AG04450 (cell line): ENCODE measurements at regions not wholly inside any gene's neighbourhood (a gene's known extent, or its start where the extent isn't known, plus 50 kb on each side); places are given as distances from the start of the nearest gene placed in this dataset.

Experiments used
- CTCF ChIA-PET: fragments of 300-600, 350-600 bp; formaldehyde crosslinking; extraction: SDS; loops from one replicate; lab custom pipeline; 2022; ENCODE audit warnings: antibody characterized with exemption, inconsistent platforms; lab: Charles Lee
- POLR2A ChIA-PET: fragments of 350-600 bp; formaldehyde crosslinking; extraction: SDS; loops from one replicate; lab custom pipeline; 2021; ENCODE audit warnings: antibody characterized with exemption, inconsistent platforms; lab: Yijun Ruan, JAX
- DNase-seq: peaks from one replicate; pipeline ENCODE4 v3.0.0-alpha.2; 2011; ENCODE audit warnings: low read depth, low spot score
- H3K27ac ChIP-seq: one replicate; pipeline ENCODE4 v1.5.1; 2012; ENCODE audit warnings: low read depth, low read length, control low read depth
- H3K27me3 ChIP-seq: one replicate; pipeline ENCODE4 v1.6.0; 2012; ENCODE audit warnings: low read length; ENCODE audit not compliant: control insufficient read depth, insufficient read depth
- H3K4me3 ChIP-seq: 2 replicates; pipeline ENCODE4 v1.5.1; 2011; ENCODE audit warnings: mild to moderate bottlenecking, low read depth, low read length, control low read depth
- H3K9me3 ChIP-seq: 2 replicates; pipeline ENCODE4 v1.5.1; 2012; ENCODE audit warnings: low read length; ENCODE audit not compliant: control insufficient read depth, insufficient read depth
- TF ChIP-seq, protein P1 (sequence below): IDR thresholded peaks from 2 replicates; pipeline ENCODE4 v1.5.1; 2011; ENCODE audit warnings: low read depth, low read length, control low read depth, inconsistent platforms

- no peak overlapping the region for H3K4me3 ChIP-seq
- no peaks in the 10 kb centered on the region for H3K27me3 ChIP-seq
- POLR2A ChIA-PET: no interaction called here
- no peak for DNase-seq
- CTCF ChIA-PET: no interaction called here
- TF ChIP-seq, protein P1, sequence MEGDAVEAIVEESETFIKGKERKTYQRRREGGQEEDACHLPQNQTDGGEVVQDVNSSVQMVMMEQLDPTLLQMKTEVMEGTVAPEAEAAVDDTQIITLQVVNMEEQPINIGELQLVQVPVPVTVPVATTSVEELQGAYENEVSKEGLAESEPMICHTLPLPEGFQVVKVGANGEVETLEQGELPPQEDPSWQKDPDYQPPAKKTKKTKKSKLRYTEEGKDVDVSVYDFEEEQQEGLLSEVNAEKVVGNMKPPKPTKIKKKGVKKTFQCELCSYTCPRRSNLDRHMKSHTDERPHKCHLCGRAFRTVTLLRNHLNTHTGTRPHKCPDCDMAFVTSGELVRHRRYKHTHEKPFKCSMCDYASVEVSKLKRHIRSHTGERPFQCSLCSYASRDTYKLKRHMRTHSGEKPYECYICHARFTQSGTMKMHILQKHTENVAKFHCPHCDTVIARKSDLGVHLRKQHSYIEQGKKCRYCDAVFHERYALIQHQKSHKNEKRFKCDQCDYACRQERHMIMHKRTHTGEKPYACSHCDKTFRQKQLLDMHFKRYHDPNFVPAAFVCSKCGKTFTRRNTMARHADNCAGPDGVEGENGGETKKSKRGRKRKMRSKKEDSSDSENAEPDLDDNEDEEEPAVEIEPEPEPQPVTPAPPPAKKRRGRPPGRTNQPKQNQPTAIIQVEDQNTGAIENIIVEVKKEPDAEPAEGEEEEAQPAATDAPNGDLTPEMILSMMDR: no peak
- H3K27ac ChIP-seq: no peak overlapping the region
- H3K9me3 ChIP-seq: no peaks in the 10 kb centered on the region
Observed at GRCh38 chr3:21989341-21990042, 238.5 kb upstream of the ZNF385D start.

- Histone ChIP-seq H3K9me3 (no peaks in the 10 kb centered on the region), H3K27me3 (no peaks in the 10 kb centered on the region), H3K27ac (no peak overlapping the region), H3K4me3 (no peak overlapping the region)
- TF ChIP-seq, protein P1: no peak
- ChIA-PET CTCF (interaction anchor here (1.5 kb wide), 1 partner anchor 9 kb away, joined by 3 read pairs; no protein-coding TSS in a partner anchor), POLR2A (no interaction called here)
- no peak for DNase-seq
Observed at GRCh38 chr3:21991061-21991460, 240.1 kb upstream of the ZNF385D start.

DNA sequence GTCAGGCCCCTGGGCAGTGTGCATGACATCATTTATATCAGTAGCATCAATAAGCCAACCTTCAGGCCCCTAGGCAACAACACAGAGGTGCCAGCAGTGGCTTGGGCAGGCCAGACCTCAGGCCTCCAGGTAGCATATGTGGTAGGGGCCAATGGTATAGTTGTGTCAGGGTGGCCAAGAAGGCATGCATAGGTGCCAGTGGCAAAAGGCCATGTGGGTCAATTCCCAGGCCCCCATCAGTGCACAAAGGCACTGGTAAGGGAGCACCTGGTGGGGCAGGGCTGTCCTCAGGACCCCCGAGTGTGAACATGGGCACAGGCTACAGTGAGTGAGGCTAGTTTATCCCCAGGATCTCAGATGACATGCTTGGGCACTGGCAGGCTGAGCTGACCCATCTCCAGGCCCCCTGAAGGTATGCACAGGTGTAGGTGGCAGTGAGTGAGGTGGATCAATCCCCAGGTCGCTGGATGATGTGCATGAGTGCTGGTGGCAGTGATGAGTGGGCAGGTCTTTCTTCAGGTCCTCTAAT is 244.1 kb upstream of the ZNF385D start:
- Histone ChIP-seq H3K4me3 (no peak overlapping the region), H3K9me3 (no peaks in the 10 kb centered on the region), H3K27ac (no peak overlapping the region), H3K27me3 (no peaks in the 10 kb centered on the region)
- CTCF ChIA-PET: no interaction called here
- DNase-seq: no peak
- TF ChIP-seq, protein P1: no peak
- POLR2A ChIA-PET: no interaction called here

DNA sequence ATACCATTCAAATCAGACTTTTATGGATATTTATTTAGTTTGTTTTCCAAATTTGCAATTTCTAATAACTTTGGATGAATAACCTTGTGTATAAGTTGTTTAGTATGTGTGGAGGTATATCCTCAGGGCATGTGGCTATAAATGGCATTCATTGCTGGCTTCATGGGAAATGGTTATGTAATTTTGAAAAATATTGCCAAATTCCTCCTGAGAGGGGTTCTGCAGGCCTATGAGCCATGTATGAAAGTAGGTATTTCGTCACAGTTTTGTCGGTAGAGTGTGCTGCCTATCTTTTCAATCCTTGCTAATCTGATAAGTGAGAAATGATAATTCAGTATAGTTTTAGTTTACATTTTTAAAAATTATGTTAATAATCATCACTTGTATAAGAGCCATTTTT is 256.4 kb upstream of the ZNF385D start:
- POLR2A ChIA-PET: no interaction called here
- Histone ChIP-seq H3K27me3 (no peaks in the 10 kb centered on the region), H3K4me3 (no peak overlapping the region), H3K9me3 (no peaks in the 10 kb centered on the region), H3K27ac (no peak overlapping the region)
- DNase-seq: no peak
- TF ChIP-seq, protein P1: no peak
- CTCF ChIA-PET: no interaction called here

- TF ChIP-seq, protein P1: no peak
- no peak for DNase-seq
Observed at GRCh38 chr3:22010997-22011396, 260.0 kb upstream of the ZNF385D start.

More at GRCh38 chr3:22010997-22011396, 260.0 kb upstream of the ZNF385D start:
- ChIA-PET CTCF (no interaction called here), POLR2A (no interaction called here)
- no peaks in the 10 kb centered on the region for H3K27me3 ChIP-seq
- H3K27ac ChIP-seq: no peak overlapping the region
- no peak overlapping the region for H3K4me3 ChIP-seq
- no peaks in the 10 kb centered on the region for H3K9me3 ChIP-seq
